GM21390 (cell line): ENCODE measurements at regions not wholly inside any gene's neighbourhood (a gene's known extent, or its start where the extent isn't known, plus 50 kb on each side); places are given as distances from the start of the nearest gene placed in this dataset.

Experiments
- ATAC-seq: cut with Tn5 transposase; IDR thresholded peaks from one replicate; pipeline ENCODE4 v1.9.1; 2021; ENCODE audit not compliant: unreplicated experiment

- ATAC-seq, result no peak
Observed at GRCh38 chr5:34500236-34500847, 155.8 kb upstream of the RAI14 start.

GRCh38 chr5:34501016-34501415 lies 155.1 kb upstream of the RAI14 start:
- no peak for ATAC-seq

- ATAC-seq, result no peak
Observed at GRCh38 chr5:34501840-34502239, 154.3 kb upstream of the RAI14 start.

- ATAC-seq, result no peak
Observed at GRCh38 chr5:34502581-34502980, 153.5 kb upstream of the RAI14 start.

GRCh38 chr5:34503379-34504253 lies 152.5 kb upstream of the RAI14 start:
- ATAC-seq, result no peak

- no peak for ATAC-seq
Observed at GRCh38 chr5:34504967-34505366, 151.2 kb upstream of the RAI14 start.

DNA sequence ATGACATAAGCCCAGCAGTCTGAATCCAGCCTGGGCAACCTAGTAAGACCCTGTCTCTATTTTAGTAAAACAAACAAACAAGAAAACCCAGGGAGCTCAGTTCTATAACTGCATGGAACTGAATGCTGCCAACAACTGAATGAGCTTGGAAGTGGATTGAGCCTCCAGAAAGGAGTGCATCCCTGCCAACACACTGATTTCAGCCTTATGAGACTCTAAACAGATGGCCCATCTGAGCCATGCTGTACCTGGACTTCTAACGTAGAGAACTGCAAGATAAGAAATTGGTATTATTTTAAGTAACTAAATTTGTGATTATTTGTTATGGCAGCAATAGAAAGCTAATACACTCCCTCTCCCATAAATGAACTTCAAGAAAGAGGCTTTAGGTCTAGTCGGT lies 150.4 kb upstream of the RAI14 start:
- ATAC-seq, result no peak

DNA sequence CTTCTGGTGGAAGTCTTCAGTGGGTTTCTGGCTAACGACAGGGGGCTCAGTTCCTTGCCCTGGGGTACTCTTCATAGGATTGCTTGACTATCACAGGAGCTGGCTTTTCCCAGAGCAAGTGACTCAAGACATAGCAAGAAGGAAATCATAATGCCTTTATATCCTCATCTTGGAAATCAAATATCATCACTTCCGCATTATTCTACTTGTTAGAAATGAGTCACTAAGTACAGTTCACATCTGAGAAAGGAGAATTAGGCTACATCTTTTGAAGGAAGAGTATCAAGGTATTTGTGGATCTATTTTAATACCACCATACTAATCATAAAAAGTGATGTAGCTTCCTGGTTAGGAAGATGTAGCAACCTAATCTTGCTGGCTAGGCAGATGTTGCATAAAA lies 148.2 kb upstream of the RAI14 start:
- no peak for ATAC-seq

DNA sequence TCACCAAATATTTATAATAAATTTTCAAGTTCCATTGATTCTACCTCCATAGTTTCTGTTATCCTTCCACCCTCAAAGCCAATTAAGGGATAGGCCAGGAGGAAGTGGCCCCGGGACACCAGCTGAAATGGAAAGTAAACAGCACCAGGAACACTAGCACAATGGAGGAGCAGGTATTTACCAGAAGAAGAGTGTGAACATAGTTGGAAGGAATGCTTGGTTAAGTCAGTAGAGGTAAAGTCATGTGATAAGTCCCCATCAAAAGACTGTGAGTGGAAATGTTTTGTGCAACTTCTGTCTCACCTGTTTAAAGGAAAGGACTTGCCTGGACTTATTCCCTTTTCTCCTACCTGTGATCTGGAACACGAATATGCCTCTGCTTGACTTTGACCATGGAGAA lies 146.7 kb upstream of the RAI14 start:
- ATAC-seq, result no peak

DNA sequence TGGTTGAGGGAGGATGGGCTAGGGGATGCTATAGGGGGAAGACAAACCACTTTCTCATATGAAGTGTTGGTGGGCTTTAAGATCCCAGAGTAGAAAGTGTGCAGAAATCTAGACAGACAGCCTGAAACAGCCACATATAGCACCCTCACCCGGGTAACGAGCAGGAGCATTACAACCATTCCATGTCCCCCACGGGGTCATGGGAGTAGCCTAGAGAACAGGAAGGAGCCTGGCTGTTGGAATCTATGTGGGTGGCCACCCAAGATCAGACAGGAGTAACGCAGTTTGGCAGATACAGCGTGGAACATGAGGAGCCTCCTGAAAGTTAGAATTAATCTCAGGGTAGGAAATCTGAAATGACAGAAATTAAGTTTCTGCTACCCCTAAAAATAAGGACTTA lies 146.1 kb upstream of the RAI14 start:
- ATAC-seq, result no peak

GRCh38 chr5:34511063-34511462 lies 145.1 kb upstream of the RAI14 start:
- no peak for ATAC-seq

- ATAC-seq, result no peak
Observed at GRCh38 chr5:34511481-34511880, 144.6 kb upstream of the RAI14 start.

GRCh38 chr5:34511915-34512314 lies 144.2 kb upstream of the RAI14 start:
- no peak for ATAC-seq

- no peak for ATAC-seq
Observed at GRCh38 chr5:34516166-34516565, 140.0 kb upstream of the RAI14 start.

GRCh38 chr5:34516686-34517085 lies 139.4 kb upstream of the RAI14 start:
- no peak for ATAC-seq

DNA sequence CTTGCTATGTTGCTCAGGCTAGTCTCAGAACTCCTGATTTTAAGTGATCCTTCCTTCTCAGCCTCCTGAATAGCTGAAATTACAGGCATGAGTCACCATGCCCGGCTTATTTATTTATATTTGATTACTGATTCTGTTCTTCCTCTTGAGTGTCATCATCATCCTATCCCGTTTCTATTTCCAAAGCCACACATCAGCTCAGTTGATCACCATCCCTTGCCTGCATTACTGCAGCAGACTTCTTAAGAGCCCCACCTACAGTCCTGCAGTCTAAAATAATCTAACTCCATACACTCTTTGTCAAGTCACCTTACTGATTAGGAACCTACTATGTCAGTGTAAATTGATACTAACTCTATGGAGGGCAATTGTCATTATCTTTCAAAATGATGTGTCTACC lies 138.9 kb upstream of the RAI14 start:
- no peak for ATAC-seq

GRCh38 chr5:34519489-34520220 lies 136.5 kb upstream of the RAI14 start:
- ATAC-seq, result no peak

DNA sequence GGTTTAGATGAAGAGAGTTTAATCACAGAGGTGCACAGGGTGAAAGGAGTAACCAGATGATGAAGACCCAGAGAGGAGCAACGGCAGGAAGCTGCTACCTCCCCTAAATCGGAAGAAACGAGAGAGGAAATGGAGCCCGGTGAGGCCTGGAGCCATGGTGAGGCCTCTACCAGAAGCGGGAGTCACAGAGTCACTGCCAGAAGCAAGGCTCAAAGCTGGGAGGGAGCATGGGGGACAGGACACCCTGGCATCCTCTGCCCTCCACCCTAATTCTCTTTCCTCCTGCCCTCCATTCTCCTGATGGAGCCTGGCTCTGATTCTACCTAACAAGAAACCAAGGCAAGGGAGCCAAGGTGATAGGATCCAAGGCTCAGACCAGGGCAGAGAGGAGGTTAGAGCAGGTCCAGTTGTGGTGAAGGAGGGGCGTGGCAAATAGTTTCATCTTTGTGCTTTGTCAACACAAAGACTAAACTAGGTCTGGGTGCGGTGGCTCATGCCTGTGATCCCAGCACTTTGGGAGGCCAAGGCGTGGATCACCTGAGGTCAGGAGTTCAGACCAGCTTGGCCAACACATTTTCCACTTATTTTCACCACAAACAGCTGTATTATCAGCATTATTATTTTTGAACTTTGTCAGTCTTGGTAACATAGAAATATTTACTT lies 134.4 kb upstream of the RAI14 start:
- ATAC-seq, result no peak

GRCh38 chr5:34522599-34523386 lies 133.3 kb upstream of the RAI14 start:
- ATAC-seq, result peak; percentile 93

- ATAC-seq, result peak; percentile 29
Observed at GRCh38 chr5:34523387-34523726, 132.8 kb upstream of the RAI14 start.

DNA sequence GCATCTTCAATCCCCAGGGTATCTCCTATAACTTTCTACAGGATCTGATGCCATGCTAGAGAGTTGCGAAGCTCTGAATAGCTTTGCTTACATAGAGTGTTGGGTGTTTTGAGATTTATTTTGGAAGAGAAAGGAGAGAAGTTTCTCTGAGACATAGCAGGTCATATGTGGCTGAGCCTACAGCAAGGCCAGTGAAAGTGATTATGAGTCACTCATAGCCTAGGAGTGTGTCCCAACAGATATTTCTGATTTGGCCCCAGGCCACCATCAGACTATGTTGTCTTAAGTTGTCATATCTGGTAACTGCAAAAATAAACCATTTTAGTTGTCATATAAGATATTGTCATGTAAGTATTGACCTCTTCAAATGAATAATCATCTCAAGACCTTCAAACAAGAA lies 132.0 kb upstream of the RAI14 start:
- ATAC-seq, result no peak
